H1 (cell line): ENCODE measurements at regions not wholly inside any gene's neighbourhood (a gene's known extent, or its start where the extent isn't known, plus 50 kb on each side); places are given as distances from the start of the nearest gene placed in this dataset.

ENCODE experiments used
- CTCF ChIA-PET: fragments of 300-600 bp; sonication (Branson Sonifier 250); formaldehyde crosslinking; loops from one replicate; lab custom pipeline; 2021; ENCODE audit not compliant: partially characterized antibody; lab: Charles Lee
- POLR2A ChIA-PET: fragments of 300-600 bp; sonication (Branson Sonifier 250); formaldehyde crosslinking; loops from one replicate; lab custom pipeline; 2021; ENCODE audit warnings: inconsistent platforms; ENCODE audit not compliant: partially characterized antibody; lab: Charles Lee
- DNase-seq, 2 experiments: peaks; one replicate each; pipeline versions ENCODE4 v3.0.0 to v3.0.0-alpha.2; 2010 to 2022; ENCODE audit warnings: low spot score in 2 of 2, low read depth in 1 of 2, mixed read lengths in 1 of 2
- FAIRE-seq: peaks from 2 replicates; lab custom pipeline; 2011; peaks lifted over from hg19 to GRCh38; lab: Jason Lieb, UNC
- H2AFZ ChIP-seq: 2 replicates; pipeline ENCODE4 v1.8.1; 2012; ENCODE audit warnings: low read length, inconsistent platforms
- H2AK5ac ChIP-seq: 2 replicates; pipeline ENCODE4 v1.6.1; 2013; ENCODE audit warnings: low read depth, low read length
- H2BK120ac ChIP-seq: replicated peaks from 2 replicates; pipeline ENCODE3; 2013; ENCODE audit warnings: low read depth, low read length, inconsistent platforms
- H2BK12ac ChIP-seq: 2 replicates; pipeline ENCODE4 v1.6.1; 2013; ENCODE audit warnings: low read depth, low read length
- H2BK15ac ChIP-seq: 2 replicates; pipeline ENCODE4 v1.6.1; 2013; ENCODE audit warnings: low read length
- H2BK20ac ChIP-seq: 2 replicates; pipeline ENCODE4 v1.6.1; 2013; ENCODE audit warnings: low read length
- H2BK5ac ChIP-seq: 2 replicates; pipeline ENCODE4 v1.6.1; 2013; ENCODE audit warnings: low read depth, low read length
- H3K14ac ChIP-seq: 2 replicates; pipeline ENCODE4 v1.6.1; 2013; ENCODE audit warnings: inconsistent platforms; ENCODE audit not compliant: insufficient read length
- H3K18ac ChIP-seq: 2 replicates; pipeline ENCODE4 v1.6.1; 2013; ENCODE audit warnings: low read length; ENCODE audit errors: extremely low read depth
- H3K23ac ChIP-seq: 2 replicates; pipeline ENCODE4 v1.6.1; 2013; ENCODE audit warnings: inconsistent platforms; ENCODE audit not compliant: insufficient read length
- H3K23me2 ChIP-seq: 2 replicates; pipeline ENCODE4 v1.6.1; 2013; ENCODE audit warnings: low read depth, low read length
- H3K27ac ChIP-seq: 2 replicates; pipeline ENCODE4 v1.6.1; 2011; ENCODE audit warnings: low read depth, low read length, inconsistent platforms
- H3K27me3 ChIP-seq, 4 experiments: replicated peaks in 1 of 4; 1 replicate in 1 of 4; 2 replicates in 3 of 4; pipeline versions ENCODE4 v1.6.1 to v1.8.1; 2011 to 2013; ENCODE audit warnings: low read length in 3 of 4, mild to moderate bottlenecking in 3 of 4, inconsistent platforms in 2 of 4, mixed read lengths in 2 of 4, moderate library complexity in 1 of 4; ENCODE audit not compliant: control insufficient read depth in 3 of 4, insufficient read depth in 3 of 4; ENCODE audit errors: extremely low read depth in 1 of 4
- H3K36me3 ChIP-seq, 4 experiments: 2 replicates each; pipeline versions ENCODE4 v1.6.1 to v1.8.1; 2011 to 2013; ENCODE audit warnings: mild to moderate bottlenecking in 4 of 4, low read length in 3 of 4, moderate library complexity in 2 of 4, control low read depth in 1 of 4, inconsistent platforms in 1 of 4; ENCODE audit not compliant: insufficient read depth in 4 of 4, control insufficient read depth in 2 of 4
- H3K4ac ChIP-seq: replicated peaks from 2 replicates; pipeline ENCODE3; 2013; ENCODE audit warnings: low read length, low read depth, mixed read lengths, inconsistent platforms; ENCODE audit not compliant: insufficient read length
- H3K4me1 ChIP-seq, 4 experiments: replicated peaks in 1 of 4; 1 replicate in 1 of 4; 2 replicates in 3 of 4; pipeline versions ENCODE4 v1.6.1 to v1.8.1; 2011 to 2013; ENCODE audit warnings: low read length in 3 of 4, inconsistent platforms in 2 of 4, mixed read lengths in 1 of 4; ENCODE audit not compliant: insufficient read depth in 4 of 4, control insufficient read depth in 3 of 4
- H3K4me2 ChIP-seq, 2 experiments: 2 replicates each; pipeline versions ENCODE4 v1.6.1 to v1.8.1; 2011 to 2013; ENCODE audit warnings: low read depth in 2 of 2, low read length in 2 of 2, control low read depth in 1 of 2, inconsistent platforms in 1 of 2, mild to moderate bottlenecking in 1 of 2; ENCODE audit not compliant: insufficient read depth in 1 of 2
- H3K4me3 ChIP-seq, 4 experiments: fragments of 200-600, 300-600 bp in 1 of 4; sonication (generic), shearing (Covaris generic), sonication (Bioruptor Twin) in 1 of 4; 2 replicates each; pipeline versions ENCODE4 v1.5.1 to v1.8.1; 2011 to 2016; ENCODE audit warnings: low read length in 4 of 4, low read depth in 3 of 4, control low read depth in 2 of 4, inconsistent platforms in 2 of 4, mild to moderate bottlenecking in 2 of 4, mixed read lengths in 1 of 4, moderate library complexity in 1 of 4; ENCODE audit not compliant: insufficient read depth in 2 of 4; ENCODE audit errors: extremely low read depth in 1 of 4
- H3K56ac ChIP-seq: replicated peaks from 2 replicates; pipeline ENCODE3; 2013; ENCODE audit warnings: low read depth, mild to moderate bottlenecking, mixed read lengths, low read length, inconsistent platforms; ENCODE audit not compliant: insufficient read length
- H3K79me1 ChIP-seq: 2 replicates; pipeline ENCODE4 v1.6.1; 2013; ENCODE audit warnings: low read depth, low read length, control low read depth
- H3K79me2 ChIP-seq, 2 experiments: 2 replicates each; pipeline versions ENCODE4 v1.6.1 to v1.8.1; 2012 to 2013; ENCODE audit warnings: low read length in 2 of 2, mild to moderate bottlenecking in 2 of 2, inconsistent platforms in 1 of 2; ENCODE audit not compliant: insufficient read depth in 2 of 2, control insufficient read depth in 1 of 2
- H3K9ac ChIP-seq, 4 experiments: replicated peaks in 1 of 4; 1 replicate in 1 of 4; 2 replicates in 3 of 4; pipeline versions ENCODE4 v1.6.1 to v1.8.1; 2011 to 2013; ENCODE audit warnings: low read depth in 3 of 4, low read length in 3 of 4, control low read depth in 2 of 4, mild to moderate bottlenecking in 2 of 4, moderate library complexity in 2 of 4, inconsistent platforms in 1 of 4; ENCODE audit errors: extremely low read depth in 1 of 4
- H3K9me3 ChIP-seq, 2 experiments: 2 replicates each; pipeline versions ENCODE4 v1.6.1 to v1.8.1; 2012 to 2013; ENCODE audit warnings: mild to moderate bottlenecking in 2 of 2, moderate library complexity in 2 of 2, control low read depth in 1 of 2, inconsistent platforms in 1 of 2, low read depth in 1 of 2, low read length in 1 of 2, mixed read lengths in 1 of 2; ENCODE audit not compliant: insufficient read depth in 2 of 2
- H4K20me1 ChIP-seq, 2 experiments: replicated peaks in 1 of 2; 2 replicates each; pipeline versions ENCODE3 to v1.8.1; 2011 to 2013; ENCODE audit warnings: inconsistent platforms in 2 of 2, low read length in 2 of 2, mild to moderate bottlenecking in 1 of 2; ENCODE audit not compliant: insufficient read depth in 2 of 2, control insufficient read depth in 1 of 2
- H4K5ac ChIP-seq: 2 replicates; pipeline ENCODE4 v1.6.1; 2013; ENCODE audit warnings: low read length, low read depth, mixed read lengths, inconsistent platforms; ENCODE audit not compliant: insufficient read length
- H4K8ac ChIP-seq: 2 replicates; pipeline ENCODE4 v1.8.0; 2013; ENCODE audit warnings: mild to moderate bottlenecking, moderate library complexity, low read length, inconsistent platforms; ENCODE audit not compliant: insufficient read depth; ENCODE audit errors: extremely low read depth
- H4K91ac ChIP-seq: replicated peaks from 2 replicates; pipeline ENCODE3; 2013; ENCODE audit warnings: low read length, mixed read lengths, inconsistent platforms; ENCODE audit not compliant: insufficient read length
- BACH1 ChIP-seq: IDR thresholded peaks from 2 replicates; pipeline ENCODE4 v1.6.1; 2012; ENCODE audit warnings: low read length, improper control_type of control experiment
- CBX5 ChIP-seq: fragments of 300-800, 300-1000 bp; sonication (generic); IDR thresholded peaks from 2 replicates; pipeline ENCODE4 v1.7.1; 2016; ENCODE audit warnings: antibody characterized with exemption, low read length, low read depth
- CEBPB ChIP-seq: IDR thresholded peaks from 2 replicates; pipeline ENCODE4 v1.6.1; 2012; ENCODE audit warnings: low read depth, low read length
- CTBP2 ChIP-seq: IDR thresholded peaks from 2 replicates; pipeline ENCODE4 v1.7.0; 2011; ENCODE audit warnings: borderline replicate concordance, mild to moderate bottlenecking, moderate library complexity, mixed read lengths, low read length; ENCODE audit not compliant: insufficient read depth, insufficient read length
- JUN ChIP-seq: IDR thresholded peaks from 2 replicates; pipeline ENCODE4 v1.6.1; 2011; ENCODE audit warnings: low read depth, mild to moderate bottlenecking, improper control_type of control experiment, low read length
- KDM4A ChIP-seq: IDR thresholded peaks from one replicate; pipeline ENCODE4 v1.7.1; 2012; ENCODE audit warnings: low read depth, mild to moderate bottlenecking, moderate library complexity, low read length, inconsistent platforms; ENCODE audit not compliant: severe bottlenecking
- MAFK ChIP-seq: IDR thresholded peaks from 2 replicates; pipeline ENCODE4 v1.6.1; 2012; ENCODE audit warnings: low read depth, mild to moderate bottlenecking, improper control_type of control experiment, low read length
- SIRT6 ChIP-seq: IDR thresholded peaks from one replicate; pipeline ENCODE4 v1.7.1; 2012; ENCODE audit warnings: low read length, inconsistent platforms
- SIX5 ChIP-seq: IDR thresholded peaks from 2 replicates; pipeline ENCODE4 v1.6.1; 2011; ENCODE audit warnings: mild to moderate bottlenecking, low read depth, low read length
- YY1 ChIP-seq: IDR thresholded peaks from 2 replicates; pipeline ENCODE4 v1.6.1; 2011; ENCODE audit warnings: low read depth, mild to moderate bottlenecking, low read length
- WGBS, 2 experiments: shearing (Covaris generic) in 1 of 2; methylation state at CpG; one replicate each; pipeline versions ENCODE4 v1.1.6 to v1.1.7; 2013 to 2015; ENCODE audit warnings: low lambda C conversion rate in 2 of 2, mixed read lengths in 2 of 2, inconsistent platforms in 1 of 2, low coverage in 1 of 2, missing lambda C conversion rate in 1 of 2; ENCODE audit not compliant: insufficient replicate concordance in 2 of 2, insufficient coverage in 1 of 2, insufficient read length in 1 of 2; ENCODE audit errors: extremely low coverage in 1 of 2, missing lambda C conversion rate in 1 of 2; 5-methylcytosine and 5-hydroxymethylcytosine counted together
- TF ChIP-seq, protein P1 (sequence below): IDR thresholded peaks from 2 replicates; pipeline ENCODE4 v1.6.1; 2011; ENCODE audit warnings: low read length, improper control_type of control experiment
- TF ChIP-seq, protein P2 (sequence below): IDR thresholded peaks from 2 replicates; pipeline ENCODE4 v1.6.1; 2012; ENCODE audit warnings: low read length, inconsistent platforms

DNA sequence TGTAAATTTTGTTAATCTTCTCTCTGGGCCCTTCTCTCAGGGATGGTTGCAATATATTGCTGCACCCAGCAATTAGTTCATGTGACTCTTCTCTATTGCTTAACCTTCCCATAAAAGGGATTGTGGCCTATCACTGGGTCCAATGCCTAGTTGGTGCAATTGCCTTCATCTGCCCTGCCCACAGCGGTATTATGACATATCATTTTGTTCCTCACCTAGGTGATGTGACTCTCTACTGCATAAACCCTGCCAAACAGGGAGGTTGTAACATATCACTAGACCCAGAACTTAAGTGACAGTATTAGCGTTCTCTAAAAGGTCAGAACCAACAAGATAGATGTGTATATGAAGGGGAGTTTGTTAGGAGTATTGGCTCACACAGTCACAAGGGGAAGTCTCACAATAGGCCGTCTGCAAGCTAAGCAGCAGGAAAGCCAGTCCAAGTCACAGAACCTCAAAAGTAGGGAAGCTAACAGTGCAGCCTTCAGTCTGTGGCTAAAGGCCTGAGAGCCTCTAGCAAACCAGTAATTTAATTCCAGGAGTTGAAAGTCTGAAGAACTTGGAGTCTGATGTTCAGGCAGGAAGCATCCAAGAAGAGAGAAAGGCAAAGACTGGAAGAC is 317.8 kb downstream of the RPS4Y2 start:
- 29% methylated on average over 1 of the region's 3 CpGs; no CpG with 5 or more reads in 1 of the 2 experiments for WGBS, 2 experiments
- H3K56ac ChIP-seq = no peak overlapping the region
- H2BK15ac ChIP-seq = no peak overlapping the region
- no peaks in the 10 kb centered on the region for H3K36me3 ChIP-seq
- no peaks in the 10 kb centered on the region for H3K23me2 ChIP-seq
- H3K4me2 ChIP-seq = no peak overlapping the region
- FAIRE-seq = no peak
- no peak overlapping the region for H2BK20ac ChIP-seq
- H2BK120ac ChIP-seq = no peak overlapping the region
- H3K4ac ChIP-seq = no peak overlapping the region
- H2AK5ac ChIP-seq = no peak overlapping the region
- H3K79me2 ChIP-seq = no peaks in the 10 kb centered on the region
- H3K27ac ChIP-seq = no peak overlapping the region
- ChIA-PET POLR2A (no interaction called here), CTCF (no interaction called here)
- no peak overlapping the region for H3K14ac ChIP-seq
- H3K4me3 ChIP-seq = no peak overlapping the region
- no peak overlapping the region for H2BK5ac ChIP-seq
- no peak overlapping the region for H4K5ac ChIP-seq
- no peak overlapping the region for H2AFZ ChIP-seq
- no peak overlapping the region for H3K18ac ChIP-seq
- DNase-seq = no peak
- H3K27me3 ChIP-seq = no peaks in the 10 kb centered on the region
- no peak overlapping the region for H2BK12ac ChIP-seq
- H3K23ac ChIP-seq = no peak overlapping the region
- H3K9me3 ChIP-seq = peaks cover 9 to 76% of the 10 kb centered on the region in 2 experiments
- no peaks in the 10 kb centered on the region for H3K4me1 ChIP-seq
- no peak overlapping the region for H3K9ac ChIP-seq
- no peaks in the 10 kb centered on the region for H4K20me1 ChIP-seq
- H4K8ac ChIP-seq = no peak overlapping the region
- H3K79me1 ChIP-seq = no peaks in the 10 kb centered on the region
- no peak overlapping the region for H4K91ac ChIP-seq
- TF ChIP-seq CTBP2 (no peak), BACH1 (no peak), SIRT6 (no peak), CEBPB (no peak), KDM4A (no peak), YY1 (no peak), JUN (no peak), CBX5 (no peak), MAFK (no peak), SIX5 (no peak)
- TF ChIP-seq, protein P1, sequence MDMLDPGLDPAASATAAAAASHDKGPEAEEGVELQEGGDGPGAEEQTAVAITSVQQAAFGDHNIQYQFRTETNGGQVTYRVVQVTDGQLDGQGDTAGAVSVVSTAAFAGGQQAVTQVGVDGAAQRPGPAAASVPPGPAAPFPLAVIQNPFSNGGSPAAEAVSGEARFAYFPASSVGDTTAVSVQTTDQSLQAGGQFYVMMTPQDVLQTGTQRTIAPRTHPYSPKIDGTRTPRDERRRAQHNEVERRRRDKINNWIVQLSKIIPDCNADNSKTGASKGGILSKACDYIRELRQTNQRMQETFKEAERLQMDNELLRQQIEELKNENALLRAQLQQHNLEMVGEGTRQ = no peak
- TF ChIP-seq, protein P2, sequence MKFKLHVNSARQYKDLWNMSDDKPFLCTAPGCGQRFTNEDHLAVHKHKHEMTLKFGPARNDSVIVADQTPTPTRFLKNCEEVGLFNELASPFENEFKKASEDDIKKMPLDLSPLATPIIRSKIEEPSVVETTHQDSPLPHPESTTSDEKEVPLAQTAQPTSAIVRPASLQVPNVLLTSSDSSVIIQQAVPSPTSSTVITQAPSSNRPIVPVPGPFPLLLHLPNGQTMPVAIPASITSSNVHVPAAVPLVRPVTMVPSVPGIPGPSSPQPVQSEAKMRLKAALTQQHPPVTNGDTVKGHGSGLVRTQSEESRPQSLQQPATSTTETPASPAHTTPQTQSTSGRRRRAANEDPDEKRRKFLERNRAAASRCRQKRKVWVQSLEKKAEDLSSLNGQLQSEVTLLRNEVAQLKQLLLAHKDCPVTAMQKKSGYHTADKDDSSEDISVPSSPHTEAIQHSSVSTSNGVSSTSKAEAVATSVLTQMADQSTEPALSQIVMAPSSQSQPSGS = no peak
